Thoracic aorta (tissue), 2 donors: ENCODE measurements at regions not wholly inside any gene's neighbourhood (a gene's known extent, or its start where the extent isn't known, plus 50 kb on each side); places are given as distances from the start of the nearest gene placed in this dataset.

Source experiments
- ATAC-seq: fragments of 150-250 bp; one replicate; pipeline ENCODE4 v1.8.0; 2017; ENCODE audit warnings: low read depth; ENCODE audit not compliant: insufficient number of reproducible peaks, low FRiP score
- DNase-seq: peaks from one replicate; pipeline ENCODE4 v3.0.0-alpha.2; 2020; ENCODE audit warnings: low spot score
- H3K27ac ChIP-seq, 2 donors: fragments of 200-600 bp; sonication (generic); 1 replicate in 1 of 2; 2 replicates in 1 of 2; pipeline ENCODE4 v1.5.1; 2016; ENCODE audit warnings: mild to moderate bottlenecking in 2 of 2, moderate library complexity in 2 of 2
- H3K27me3 ChIP-seq: fragments of 200-600 bp; sonication (generic); replicated peaks from 2 replicates; pipeline ENCODE4 v1.6.0; 2016; ENCODE audit warnings: mild to moderate bottlenecking; ENCODE audit not compliant: insufficient read depth
- H3K36me3 ChIP-seq: fragments of 200-600 bp; sonication (generic); one replicate; pipeline ENCODE4 v1.5.1; 2016
- H3K4me1 ChIP-seq, 2 donors: fragments of 200-600 bp; sonication (generic); 1 replicate in 1 of 2; 2 replicates in 1 of 2; pipeline versions ENCODE4 v1.5.1 to v1.6.0; 2016; ENCODE audit warnings: low read depth in 2 of 2, mild to moderate bottlenecking in 1 of 2; ENCODE audit not compliant: control insufficient read depth in 1 of 2
- H3K4me3 ChIP-seq: fragments of 200-600 bp; sonication (generic); 2 replicates; pipeline ENCODE4 v1.5.1; 2016; ENCODE audit warnings: mild to moderate bottlenecking
- H3K9me3 ChIP-seq: fragments of 200-600 bp; sonication (generic); 2 replicates; pipeline ENCODE4 v1.5.1; 2016
- CTCF ChIP-seq: fragments of 200-600 bp; sonication (generic); IDR thresholded peaks from one replicate; pipeline ENCODE4 v1.5.1; 2019; ENCODE audit warnings: antibody characterized with exemption

DNA sequence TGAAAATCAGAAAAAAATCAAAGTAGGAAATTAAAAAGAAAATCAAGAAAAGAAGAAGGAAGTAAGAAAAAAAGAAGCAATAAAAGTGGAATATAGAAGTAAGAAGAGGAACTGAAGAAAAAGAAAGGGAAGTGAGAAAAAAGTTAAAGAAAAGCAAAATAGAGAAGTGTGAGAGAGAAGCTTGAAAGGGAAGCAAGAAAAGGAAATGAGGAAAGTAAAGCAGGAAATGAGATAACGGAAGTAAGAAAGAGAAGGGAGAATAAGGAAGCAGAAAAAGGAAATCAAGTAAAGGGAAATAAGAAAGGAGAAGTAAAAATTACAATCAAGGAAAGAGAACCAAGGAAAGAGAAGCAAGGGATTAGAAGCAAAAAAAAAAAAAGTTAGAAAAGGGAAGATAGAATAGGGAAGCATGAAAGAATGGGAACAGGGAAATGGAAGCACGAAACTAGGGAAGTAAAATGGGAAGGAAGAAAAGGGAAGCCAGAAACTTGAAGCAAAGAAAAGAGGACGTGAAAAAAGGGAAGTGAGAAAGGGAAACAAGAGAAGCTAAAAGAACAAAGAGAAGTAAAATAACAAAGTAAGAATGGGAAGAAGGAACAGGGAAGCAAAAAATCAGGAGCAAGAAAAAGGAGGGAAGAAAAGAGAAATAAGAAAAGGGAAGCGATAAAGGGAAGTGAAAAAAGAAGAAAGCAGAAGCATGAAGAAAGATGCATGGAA lies 243.3 kb upstream of the NCKAP5 start:
- Histone ChIP-seq H3K27ac (no peak overlapping the region), H3K36me3 (no peaks in the 10 kb centered on the region), H3K27me3 (no peaks in the 10 kb centered on the region), H3K9me3 (no peaks in the 10 kb centered on the region), H3K4me1 (no peaks in the 10 kb centered on the region), H3K4me3 (no peak overlapping the region)
- DNase-seq (no peak), ATAC-seq (no peak)
- no peak for TF ChIP-seq CTCF

DNA sequence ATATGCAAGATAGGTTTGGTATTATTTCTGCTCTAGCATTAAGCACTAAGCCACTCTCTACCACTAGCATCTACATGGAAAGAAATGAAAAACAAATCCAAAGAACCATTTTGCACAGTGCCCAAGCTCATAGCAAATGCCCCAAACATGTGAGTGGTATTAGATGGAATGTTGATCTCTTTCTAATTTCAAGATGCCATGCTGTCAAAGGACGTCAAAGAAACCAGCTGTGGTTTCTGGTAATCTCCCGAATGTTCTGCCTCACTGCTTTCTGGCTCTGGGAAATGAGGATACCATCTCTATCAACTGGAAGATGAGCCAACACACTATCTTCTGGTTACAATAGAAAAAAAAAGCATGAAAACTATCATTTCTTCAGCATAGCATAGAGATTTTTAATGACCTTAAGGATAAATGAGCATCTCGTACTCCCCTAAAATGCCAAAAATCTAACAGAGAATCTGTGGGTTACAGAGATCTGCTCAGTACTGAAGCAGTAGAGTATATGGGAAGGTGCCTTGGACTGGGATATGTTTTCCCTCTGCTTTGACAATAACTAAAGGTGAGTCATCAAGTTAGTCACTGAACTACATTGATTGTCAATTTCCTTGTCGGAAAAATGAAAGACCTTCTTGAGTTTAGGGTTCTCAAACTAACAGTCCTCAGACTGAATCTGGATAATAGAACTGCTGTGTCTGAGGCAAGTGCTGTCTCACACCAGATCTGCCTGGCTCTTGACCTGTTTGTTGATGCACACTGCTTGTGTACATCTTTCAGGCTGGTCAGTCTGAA lies 244.8 kb upstream of the NCKAP5 start:
- Histone ChIP-seq H3K4me3 (no peak overlapping the region), H3K36me3 (no peaks in the 10 kb centered on the region), H3K27me3 (no peaks in the 10 kb centered on the region), H3K9me3 (no peaks in the 10 kb centered on the region), H3K4me1 (no peaks in the 10 kb centered on the region), H3K27ac (no peak overlapping the region)
- no peak for DNase-seq
- no peak for ATAC-seq
- no peak for TF ChIP-seq CTCF

DNA sequence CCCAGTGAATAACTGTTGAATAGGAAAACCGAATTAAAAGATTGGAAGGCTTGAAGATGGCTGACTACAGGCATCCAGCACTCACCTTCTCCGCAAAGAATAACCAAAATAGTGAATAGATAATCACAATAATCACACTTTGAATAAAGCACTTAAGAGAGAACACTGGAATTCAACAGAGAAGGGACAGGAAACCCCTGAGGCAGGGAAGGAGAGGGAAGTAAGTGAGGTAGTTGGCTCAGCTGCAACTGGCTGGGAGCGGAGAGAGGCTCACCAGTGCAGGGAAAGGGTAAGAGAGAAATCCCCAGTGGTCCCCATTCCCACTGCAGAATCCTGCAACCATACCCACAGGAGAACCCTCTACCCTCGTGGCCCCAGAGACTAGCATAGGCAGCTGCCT lies 246.6 kb upstream of the NCKAP5 start:
- Histone ChIP-seq H3K4me1 (peaks cover 0 to 5% of the 10 kb centered on the region in 2 donors), H3K4me3 (no peak overlapping the region), H3K27me3 (no peaks in the 10 kb centered on the region), H3K9me3 (no peaks in the 10 kb centered on the region), H3K27ac (no peak overlapping the region), H3K36me3 (no peaks in the 10 kb centered on the region)
- ATAC-seq (no peak), DNase-seq (no peak)
- TF ChIP-seq CTCF, result no peak

DNA sequence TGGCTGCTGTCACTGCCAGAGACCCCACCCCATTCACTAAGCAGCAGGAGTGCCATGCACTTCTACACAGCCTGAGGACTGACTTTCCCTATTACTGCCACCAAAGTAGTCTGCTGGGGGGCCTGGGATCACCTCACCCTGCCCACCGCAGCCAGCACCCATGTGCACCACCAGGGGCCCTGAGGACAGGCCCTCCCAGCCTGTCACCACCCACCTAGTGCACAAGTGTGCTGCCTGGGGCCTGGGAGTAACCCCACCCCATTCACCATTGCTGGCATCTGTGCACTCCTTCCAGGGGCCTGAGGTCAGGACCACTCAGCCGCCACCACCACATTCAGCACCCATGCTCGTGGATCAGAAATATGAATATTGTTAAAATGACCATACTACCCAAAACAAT lies 247.8 kb upstream of the NCKAP5 start:
- DNase-seq (no peak), ATAC-seq (no peak)
- Histone ChIP-seq H3K36me3 (no peaks in the 10 kb centered on the region), H3K4me3 (no peak overlapping the region), H3K27me3 (no peaks in the 10 kb centered on the region), H3K4me1 (peaks cover 0 to 5% of the 10 kb centered on the region in 2 donors), H3K27ac (no peak overlapping the region), H3K9me3 (no peaks in the 10 kb centered on the region)
- no peak for TF ChIP-seq CTCF

DNA sequence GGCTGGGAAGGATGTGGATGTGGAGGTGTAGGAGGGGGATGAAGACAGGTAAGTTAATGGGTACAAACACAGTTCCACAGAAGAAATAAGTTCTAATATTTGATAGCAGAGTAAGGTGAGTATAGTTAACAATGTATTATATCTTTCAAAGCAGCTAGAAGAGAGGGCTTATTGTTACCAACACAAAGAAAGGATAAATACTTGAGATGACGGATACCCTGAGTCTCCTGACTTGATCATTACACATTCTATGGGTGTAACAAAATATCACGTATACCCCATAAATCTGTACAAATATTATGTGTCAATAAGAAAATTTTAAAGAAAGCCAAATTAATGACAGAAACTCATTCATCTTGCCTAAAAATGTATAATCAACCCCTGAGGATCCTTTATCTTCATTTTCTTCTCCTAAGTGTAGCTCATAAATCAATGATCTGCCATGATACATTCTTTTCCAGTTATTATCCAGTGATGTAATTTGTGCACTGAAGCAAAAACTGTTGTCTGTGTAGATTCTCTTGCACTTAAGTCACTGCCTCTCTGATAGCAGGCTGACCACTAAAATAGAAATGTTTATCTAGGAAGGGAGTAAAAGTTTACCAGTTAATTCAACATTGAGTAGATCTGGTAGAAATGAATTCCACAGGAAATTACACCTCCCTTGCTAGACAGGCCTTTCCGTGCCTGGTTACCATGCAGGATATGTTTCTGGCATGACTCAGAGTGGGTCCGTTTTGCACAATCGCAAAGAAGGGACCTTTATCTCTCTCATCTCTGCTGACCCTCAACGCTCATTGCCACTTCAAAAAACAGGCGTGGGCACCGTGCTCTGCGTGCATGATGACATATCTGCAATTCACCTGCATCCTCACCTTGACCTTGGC lies 249.7 kb upstream of the NCKAP5 start:
- DNase-seq (no peak), ATAC-seq (no peak)
- H3K36me3 ChIP-seq, result no peaks in the 10 kb centered on the region
- H3K27me3 ChIP-seq, result no peaks in the 10 kb centered on the region
- TF ChIP-seq CTCF, result no peak
- H3K27ac ChIP-seq, result no peak overlapping the region
- no peaks in the 10 kb centered on the region for H3K9me3 ChIP-seq
- H3K4me3 ChIP-seq, result no peak overlapping the region
- H3K4me1 ChIP-seq, result peaks cover 0 to 5% of the 10 kb centered on the region in 2 donors
